PC-3 (cell line): ENCODE measurements at regions not wholly inside any gene's neighbourhood (a gene's known extent, or its start where the extent isn't known, plus 50 kb on each side); places are given as distances from the start of the nearest gene placed in this dataset.

ENCODE experiments used
- CTCF ChIP-seq: fragments of 300-600 bp; sonication (generic); conservative IDR thresholded peaks from 2 replicates; pipeline ENCODE4 v1.5.1; 2017; ENCODE audit warnings: antibody characterized with exemption, low read depth, mild to moderate bottlenecking, low read length
- EZH2 ChIP-seq: fragments of 300-600 bp; sonication (generic); IDR thresholded peaks from one replicate; pipeline ENCODE4 v1.6.1; 2017; ENCODE audit warnings: antibody characterized with exemption, mild to moderate bottlenecking, low read length; ENCODE audit not compliant: unreplicated experiment
- EZH2phosphoT487 ChIP-seq: fragments of 300-600 bp; sonication (generic); IDR thresholded peaks from 2 replicates; pipeline ENCODE4 v1.6.1; 2018; ENCODE audit warnings: mild to moderate bottlenecking, antibody characterized with exemption, low read length, borderline replicate concordance

DNA sequence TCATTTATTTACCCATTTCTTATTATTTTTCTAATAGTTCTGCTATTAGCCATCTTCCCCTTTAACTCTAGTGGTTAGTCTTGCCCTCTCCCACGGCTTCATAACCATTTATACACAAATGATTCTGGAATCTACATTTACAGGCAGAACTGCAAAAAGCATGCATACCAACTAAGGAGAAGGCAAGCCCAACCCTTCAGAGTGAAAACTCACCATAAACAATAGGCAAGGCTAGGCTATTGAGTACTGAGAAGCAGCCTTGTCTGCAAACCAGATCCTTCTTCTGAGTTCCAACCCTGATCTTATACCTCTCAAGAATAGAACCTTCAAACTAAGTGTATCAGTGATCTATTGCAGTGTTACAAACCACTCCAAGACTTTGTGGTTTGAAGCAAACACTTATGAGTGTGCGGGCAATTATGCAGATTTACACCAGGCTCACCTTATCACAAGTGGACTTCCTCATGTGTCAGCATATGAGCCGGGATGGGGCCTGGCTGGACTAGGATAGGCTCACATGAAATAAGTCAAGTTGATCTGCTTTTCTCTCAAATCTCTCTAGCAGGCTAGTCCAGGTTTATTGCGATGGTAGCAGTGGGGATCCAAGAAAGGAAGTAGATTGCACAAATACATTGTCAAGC is 896.9 kb upstream of the PHF14 start:
- no peak for TF ChIP-seq CTCF
- TF ChIP-seq EZH2phosphoT487: no peak
- no peak for TF ChIP-seq EZH2
